Type B pancreatic cell (in vitro differentiated cells): ENCODE measurements at regions not wholly inside any gene's neighbourhood (a gene's known extent, or its start where the extent isn't known, plus 50 kb on each side); places are given as distances from the start of the nearest gene placed in this dataset.

ENCODE experiments used
- DNase-seq: peaks from one replicate; pipeline ENCODE4 v3.0.0; 2021; ENCODE audit warnings: mixed read lengths; ENCODE audit not compliant: unreplicated experiment; ENCODE audit errors: extremely low spot score
- H3K27ac Mint-ChIP-seq: 2 replicates; pipeline ENCODE4 v1.8.0; 2021; ENCODE audit warnings: mild to moderate bottlenecking, mixed read lengths
- H3K27me3 Mint-ChIP-seq: 2 replicates; pipeline ENCODE4 v1.8.0; 2021; ENCODE audit warnings: mixed read lengths
- H3K36me3 Mint-ChIP-seq: 2 replicates; pipeline ENCODE4 v1.8.0; 2021; ENCODE audit warnings: mixed read lengths
- H3K4me1 Mint-ChIP-seq: one replicate; pipeline ENCODE4 v1.8.0; 2021; ENCODE audit warnings: mixed read lengths; ENCODE audit not compliant: unreplicated experiment
- H3K4me3 Mint-ChIP-seq: 2 replicates; pipeline ENCODE4 v1.8.0; 2021; ENCODE audit warnings: mild to moderate bottlenecking, mixed read lengths
- H3K9me3 Mint-ChIP-seq: 2 replicates; pipeline ENCODE4 v1.8.0; 2021; ENCODE audit warnings: mixed read lengths
- CTCF ChIP-seq: fragments of 200-600 bp; sonication (generic); conservative IDR thresholded peaks from 2 replicates; pipeline ENCODE4 v1.5.0; 2021; ENCODE audit warnings: antibody characterized with exemption, mild to moderate bottlenecking

GRCh38 chr6:163951326-163951725, 536.8 kb downstream of the QKI start:
- no peak for TF ChIP-seq CTCF
- Mint-ChIP-seq H3K4me3 (no peak overlapping the region), H3K4me1 (peaks cover 7% of the 10 kb centered on the region), H3K36me3 (no peaks in the 10 kb centered on the region), H3K9me3 (no peaks in the 10 kb centered on the region), H3K27ac (no peak overlapping the region), H3K27me3 (no peaks in the 10 kb centered on the region)
- no peak for DNase-seq

GRCh38 chr6:163950159-163950558, 535.6 kb downstream of the QKI start:
- no peak for DNase-seq
- no peaks in the 10 kb centered on the region for H3K9me3 Mint-ChIP-seq
- TF ChIP-seq CTCF, result no peak
- H3K36me3 Mint-ChIP-seq, result no peaks in the 10 kb centered on the region
- H3K4me1 Mint-ChIP-seq, result peaks cover 19% of the 10 kb centered on the region
- no peak overlapping the region for H3K4me3 Mint-ChIP-seq
- no peaks in the 10 kb centered on the region for H3K27me3 Mint-ChIP-seq
- no peak overlapping the region for H3K27ac Mint-ChIP-seq

- no peak overlapping the region for H3K27ac Mint-ChIP-seq
- no peaks in the 10 kb centered on the region for H3K36me3 Mint-ChIP-seq
- no peak overlapping the region for H3K4me3 Mint-ChIP-seq
- no peaks in the 10 kb centered on the region for H3K9me3 Mint-ChIP-seq
- TF ChIP-seq CTCF, result no peak
- no peak for DNase-seq
- peaks cover 19% of the 10 kb centered on the region for H3K4me1 Mint-ChIP-seq
- no peaks in the 10 kb centered on the region for H3K27me3 Mint-ChIP-seq
Observed at GRCh38 chr6:163949431-163949830, 534.9 kb downstream of the QKI start.

GRCh38 chr6:163948250-163948649, 533.7 kb downstream of the QKI start:
- Mint-ChIP-seq H3K36me3 (no peaks in the 10 kb centered on the region), H3K27ac (no peak overlapping the region), H3K4me1 (peaks cover 27% of the 10 kb centered on the region)

GRCh38 chr6:163947276-163947675, 532.8 kb downstream of the QKI start:
- peaks cover 30% of the 10 kb centered on the region for H3K4me1 Mint-ChIP-seq
- peaks cover 5% of the 10 kb centered on the region for H3K27me3 Mint-ChIP-seq

More at GRCh38 chr6:163948250-163948649, 533.7 kb downstream of the QKI start:
- TF ChIP-seq CTCF, result no peak
- H3K9me3 Mint-ChIP-seq, result no peaks in the 10 kb centered on the region
- H3K4me3 Mint-ChIP-seq, result no peak overlapping the region
- H3K27me3 Mint-ChIP-seq, result peaks cover 4% of the 10 kb centered on the region
- DNase-seq, result no peak

More at GRCh38 chr6:163947276-163947675, 532.8 kb downstream of the QKI start:
- Mint-ChIP-seq H3K36me3 (no peaks in the 10 kb centered on the region), H3K27ac (no peak overlapping the region), H3K9me3 (no peaks in the 10 kb centered on the region), H3K4me3 (no peak overlapping the region)
- DNase-seq, result no peak
- no peak for TF ChIP-seq CTCF
